GM12878 (cell line): ENCODE measurements at regions not wholly inside any gene's neighbourhood (a gene's known extent, or its start where the extent isn't known, plus 50 kb on each side); places are given as distances from the start of the nearest gene placed in this dataset.

Experiments used
- ATAC-seq: fragments of 200-7000 bp; cut with Tn5 transposase; 3 replicates; pipeline ENCODE4 v1.9.1; 2020; ENCODE audit warnings: mild to moderate bottlenecking, moderate library complexity
- BruUV-seq: library from RNA; stranded (reverse); fragments of 400-500 nt; replicated peaks from 2 replicates; lab custom pipeline; 2021; lab: Mats Ljungman, UMichigan
- CTCF ChIA-PET: fragments of 300-600 bp; sonication (Branson Sonifier 250); formaldehyde crosslinking; extraction: SDS; loops from one replicate; lab custom pipeline; 2021; ENCODE audit warnings: inconsistent platforms; lab: Yijun Ruan, JAX
- POLR2A ChIA-PET: fragments of 350-600 bp; formaldehyde crosslinking; extraction: SDS; loops from one replicate; lab custom pipeline; 2021; ENCODE audit warnings: inconsistent platforms; lab: Charles Lee
- RAD21 ChIA-PET: fragments of 300-600 bp; sonication (Branson Sonifier 250); formaldehyde crosslinking; loops from one replicate; lab custom pipeline; 2023; ENCODE audit warnings: antibody characterized with exemption; ENCODE audit not compliant: unreplicated experiment; lab: Charles Lee
- SMC1A ChIA-PET: fragments of 300-600 bp; sonication (Branson Sonifier 250); formaldehyde crosslinking; loops from one replicate; lab custom pipeline; 2023; ENCODE audit not compliant: unreplicated experiment, uncharacterized antibody; lab: Charles Lee
- DNase-seq: peaks from one replicate; pipeline ENCODE4 v3.0.0-alpha.2; 2011; ENCODE audit warnings: low read depth, low spot score
- FAIRE-seq: peaks from 3 replicates; lab custom pipeline; 2011; peaks lifted over from hg19 to GRCh38; lab: Jason Lieb, UNC
- H2AFZ ChIP-seq: 2 replicates; pipeline ENCODE4 v1.6.0; 2011; ENCODE audit warnings: low read depth, low read length, control low read depth; ENCODE audit not compliant: control insufficient read depth
- H3K27ac ChIP-seq: 2 replicates; pipeline ENCODE4 v1.5.1; 2011; ENCODE audit warnings: control low read depth; ENCODE audit not compliant: control insufficient read depth, insufficient read depth
- H3K27me3 ChIP-seq, 2 experiments: replicated peaks in 1 of 2; 2 replicates each; pipeline versions ENCODE4 v1.6.0 to v1.6.1; 2011; ENCODE audit warnings: low read length in 1 of 2; ENCODE audit not compliant: control insufficient read depth in 2 of 2, insufficient read depth in 2 of 2
- H3K36me3 ChIP-seq, 2 experiments: 2 replicates each; pipeline ENCODE4 v1.5.1; 2011; ENCODE audit warnings: low read length in 1 of 2; ENCODE audit not compliant: control insufficient read depth in 2 of 2, insufficient read depth in 2 of 2
- H3K4me1 ChIP-seq: 2 replicates; pipeline ENCODE4 v1.6.1; 2011; ENCODE audit warnings: mild to moderate bottlenecking, low read length, moderate library complexity, mixed read lengths; ENCODE audit not compliant: control insufficient read depth, insufficient read depth
- H3K4me2 ChIP-seq: 2 replicates; pipeline ENCODE4 v1.6.0; 2011; ENCODE audit warnings: control low read depth; ENCODE audit not compliant: control insufficient read depth, insufficient read depth
- H3K4me3 ChIP-seq: fragments of 200-600 bp; sonication (generic); 2 replicates; pipeline ENCODE4 v1.5.1; 2016
- H3K79me2 ChIP-seq: 2 replicates; pipeline ENCODE4 v1.6.0; 2011; ENCODE audit warnings: low read length; ENCODE audit not compliant: control insufficient read depth, insufficient read depth
- H3K9ac ChIP-seq: 2 replicates; pipeline ENCODE4 v1.8.0; 2011; ENCODE audit warnings: low read length, control low read depth, mixed read lengths; ENCODE audit not compliant: control insufficient read depth, insufficient read depth
- H3K9me3 ChIP-seq: replicated peaks from 3 replicates; pipeline ENCODE4 v1.5.1; 2011; ENCODE audit warnings: mild to moderate bottlenecking, low read length; ENCODE audit not compliant: control insufficient read depth, insufficient read depth
- H4K20me1 ChIP-seq: 2 replicates; pipeline ENCODE4 v1.6.0; 2011; ENCODE audit not compliant: control insufficient read depth, insufficient read depth
- BRCA1 ChIP-seq: IDR thresholded peaks from 2 replicates; pipeline ENCODE4 v1.6.1; 2011; ENCODE audit warnings: low read depth, low read length, improper control_type of control experiment
- CBFB ChIP-seq: IDR thresholded peaks from 2 replicates; pipeline ENCODE4 v1.6.1; 2016; ENCODE audit warnings: antibody characterized with exemption, low read depth
- CEBPB ChIP-seq, 2 experiments: fragments of 150-350 bp in 1 of 2; IDR thresholded peaks; 2 replicates each; pipeline ENCODE4 v1.6.1; 2012 to 2014; ENCODE audit warnings: low read depth in 2 of 2, low read length in 2 of 2, borderline replicate concordance in 1 of 2, inconsistent platforms in 1 of 2
- CEBPZ ChIP-seq: fragments of 150-350 bp; IDR thresholded peaks from 2 replicates; pipeline ENCODE4 v1.6.1; 2016; ENCODE audit warnings: low read depth, low read length
- DPF2 ChIP-seq: fragments of 450-650 bp; IDR thresholded peaks from 2 replicates; pipeline ENCODE4 v1.6.1; 2017; ENCODE audit warnings: mild to moderate bottlenecking
- POLR2A ChIP-seq: IDR thresholded peaks from 2 replicates; pipeline ENCODE4 v1.6.1; 2011; ENCODE audit warnings: low read depth, mild to moderate bottlenecking, low read length
- POLR2AphosphoS5 ChIP-seq: IDR thresholded peaks from 2 replicates; pipeline ENCODE4 v1.6.1; 2011; ENCODE audit warnings: mild to moderate bottlenecking, low read length, inconsistent platforms
- SRF ChIP-seq, 2 experiments: IDR thresholded peaks; 2 replicates each; pipeline ENCODE4 v1.6.1; 2011; ENCODE audit warnings: low read depth in 2 of 2, low read length in 2 of 2, mild to moderate bottlenecking in 1 of 2, moderate library complexity in 1 of 2
- ZNF24 ChIP-seq: fragments of 450-650 bp; IDR thresholded peaks from 2 replicates; pipeline ENCODE4 v1.6.1; 2017; ENCODE audit warnings: antibody characterized with exemption, mild to moderate bottlenecking
- ZNF274 ChIP-seq: IDR thresholded peaks from one replicate; pipeline ENCODE4 v1.8.0; 2011; ENCODE audit not compliant: insufficient read length, insufficient read depth
- ZNF384 ChIP-seq: IDR thresholded peaks from 2 replicates; pipeline ENCODE4 v1.6.1; 2012; ENCODE audit warnings: low read depth, mild to moderate bottlenecking, low read length, improper control_type of control experiment, borderline replicate concordance
- WGBS: methylation state at CpG from one replicate; pipeline ENCODE4 v1.1.6; 2016; ENCODE audit warnings: low lambda C conversion rate; ENCODE audit not compliant: insufficient replicate concordance, insufficient coverage; ENCODE audit errors: missing lambda C conversion rate; 5-methylcytosine and 5-hydroxymethylcytosine counted together
- in situ Hi-C: fragments of 300-500 bp; cut with MboI; formaldehyde crosslinking; loops from 9 replicates; pipeline ENCODE4 v1.14.3; 2018; ENCODE audit warnings: mixed read lengths
- intact Hi-C: fragments of 100-400 bp; cut with micrococcal nuclease; formaldehyde crosslinking; loops from one replicate; pipeline ENCODE4 v1.14.2; 2022; ENCODE audit not compliant: unreplicated experiment
- TF ChIP-seq, protein P1 (sequence below): fragments of 450-650 bp; conservative IDR thresholded peaks from 2 replicates; pipeline ENCODE4 v1.6.1; 2017; ENCODE audit warnings: mild to moderate bottlenecking, moderate library complexity
- TF ChIP-seq, protein P2 (sequence below): fragments of 450-650 bp; IDR thresholded peaks from 2 replicates; pipeline ENCODE4 v1.6.1; 2016; ENCODE audit warnings: mild to moderate bottlenecking
- TF ChIP-seq, protein P3 (sequence below): IDR thresholded peaks from 2 replicates; pipeline ENCODE4 v1.6.1; 2011; ENCODE audit warnings: low read depth, low read length, improper control_type of control experiment, borderline replicate concordance

GRCh38 chr19:31214997-31215396 is 134.2 kb downstream of the TSHZ3 start:
- Histone ChIP-seq H3K79me2 (no peaks in the 10 kb centered on the region), H4K20me1 (no peaks in the 10 kb centered on the region), H3K9ac (no peak overlapping the region), H3K27ac (no peak overlapping the region), H3K4me2 (no peak overlapping the region), H3K4me3 (no peak overlapping the region), H3K4me1 (no peaks in the 10 kb centered on the region), H3K36me3 (no peaks in the 10 kb centered on the region), H3K27me3 (no peaks in the 10 kb centered on the region), H3K9me3 (no peaks in the 10 kb centered on the region), H2AFZ (no peak overlapping the region)
- no peak for ATAC-seq
- CTCF ChIA-PET, result no interaction called here
- intact Hi-C loops, result no loop called here
- SMC1A ChIA-PET, result no interaction called here
- POLR2A ChIA-PET, result no interaction called here
- in situ Hi-C loops, result no loop called here
- RAD21 ChIA-PET, result no interaction called here
- TF ChIP-seq, protein P1, sequence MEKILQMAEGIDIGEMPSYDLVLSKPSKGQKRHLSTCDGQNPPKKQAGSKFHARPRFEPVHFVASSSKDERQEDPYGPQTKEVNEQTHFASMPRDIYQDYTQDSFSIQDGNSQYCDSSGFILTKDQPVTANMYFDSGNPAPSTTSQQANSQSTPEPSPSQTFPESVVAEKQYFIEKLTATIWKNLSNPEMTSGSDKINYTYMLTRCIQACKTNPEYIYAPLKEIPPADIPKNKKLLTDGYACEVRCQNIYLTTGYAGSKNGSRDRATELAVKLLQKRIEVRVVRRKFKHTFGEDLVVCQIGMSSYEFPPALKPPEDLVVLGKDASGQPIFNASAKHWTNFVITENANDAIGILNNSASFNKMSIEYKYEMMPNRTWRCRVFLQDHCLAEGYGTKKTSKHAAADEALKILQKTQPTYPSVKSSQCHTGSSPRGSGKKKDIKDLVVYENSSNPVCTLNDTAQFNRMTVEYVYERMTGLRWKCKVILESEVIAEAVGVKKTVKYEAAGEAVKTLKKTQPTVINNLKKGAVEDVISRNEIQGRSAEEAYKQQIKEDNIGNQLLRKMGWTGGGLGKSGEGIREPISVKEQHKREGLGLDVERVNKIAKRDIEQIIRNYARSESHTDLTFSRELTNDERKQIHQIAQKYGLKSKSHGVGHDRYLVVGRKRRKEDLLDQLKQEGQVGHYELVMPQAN, result no peak
- TF ChIP-seq, protein P2, sequence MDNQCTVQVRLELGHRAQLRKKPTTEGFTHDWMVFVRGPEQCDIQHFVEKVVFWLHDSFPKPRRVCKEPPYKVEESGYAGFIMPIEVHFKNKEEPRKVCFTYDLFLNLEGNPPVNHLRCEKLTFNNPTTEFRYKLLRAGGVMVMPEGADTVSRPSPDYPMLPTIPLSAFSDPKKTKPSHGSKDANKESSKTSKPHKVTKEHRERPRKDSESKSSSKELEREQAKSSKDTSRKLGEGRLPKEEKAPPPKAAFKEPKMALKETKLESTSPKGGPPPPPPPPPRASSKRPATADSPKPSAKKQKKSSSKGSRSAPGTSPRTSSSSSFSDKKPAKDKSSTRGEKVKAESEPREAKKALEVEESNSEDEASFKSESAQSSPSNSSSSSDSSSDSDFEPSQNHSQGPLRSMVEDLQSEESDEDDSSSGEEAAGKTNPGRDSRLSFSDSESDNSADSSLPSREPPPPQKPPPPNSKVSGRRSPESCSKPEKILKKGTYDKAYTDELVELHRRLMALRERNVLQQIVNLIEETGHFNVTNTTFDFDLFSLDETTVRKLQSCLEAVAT, result no peak
- TF ChIP-seq CBFB (no peak), BRCA1 (no peak), SRF (IDR thresholded peaks at IDR 0.05; ENCODE audit: low read depth in 2 of 2, low read length in 2 of 2) (no peak), ZNF274 (no peak), DPF2 (no peak), ZNF384 (no peak), POLR2A (no peak), ZNF24 (no peak), CEBPZ (no peak), POLR2AphosphoS5 (no peak), CEBPB (IDR thresholded peaks at IDR 0.05; ENCODE audit: borderline replicate concordance in 1 of 2, low read depth in 2 of 2, low read length in 2 of 2) (no peak)
- TF ChIP-seq, protein P3, sequence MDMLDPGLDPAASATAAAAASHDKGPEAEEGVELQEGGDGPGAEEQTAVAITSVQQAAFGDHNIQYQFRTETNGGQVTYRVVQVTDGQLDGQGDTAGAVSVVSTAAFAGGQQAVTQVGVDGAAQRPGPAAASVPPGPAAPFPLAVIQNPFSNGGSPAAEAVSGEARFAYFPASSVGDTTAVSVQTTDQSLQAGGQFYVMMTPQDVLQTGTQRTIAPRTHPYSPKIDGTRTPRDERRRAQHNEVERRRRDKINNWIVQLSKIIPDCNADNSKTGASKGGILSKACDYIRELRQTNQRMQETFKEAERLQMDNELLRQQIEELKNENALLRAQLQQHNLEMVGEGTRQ, result no peak
- no peak for DNase-seq
- 18% methylated on average over 2 of the region's 2 CpGs for WGBS
- no TSS peak for BruUV-seq
- no peak for FAIRE-seq
